GM18502 (cell line): ENCODE measurements at regions not wholly inside any gene's neighbourhood (a gene's known extent, or its start where the extent isn't known, plus 50 kb on each side); places are given as distances from the start of the nearest gene placed in this dataset.

Experiments used
- ATAC-seq: cut with Tn5 transposase; IDR thresholded peaks from one replicate; pipeline ENCODE4 v1.9.1; 2021; ENCODE audit warnings: mild to moderate bottlenecking; ENCODE audit not compliant: unreplicated experiment, poor library complexity

GRCh38 chr2:126790987-126791780 is 107.5 kb upstream of the TEX51 start:
- ATAC-seq = no peak

DNA sequence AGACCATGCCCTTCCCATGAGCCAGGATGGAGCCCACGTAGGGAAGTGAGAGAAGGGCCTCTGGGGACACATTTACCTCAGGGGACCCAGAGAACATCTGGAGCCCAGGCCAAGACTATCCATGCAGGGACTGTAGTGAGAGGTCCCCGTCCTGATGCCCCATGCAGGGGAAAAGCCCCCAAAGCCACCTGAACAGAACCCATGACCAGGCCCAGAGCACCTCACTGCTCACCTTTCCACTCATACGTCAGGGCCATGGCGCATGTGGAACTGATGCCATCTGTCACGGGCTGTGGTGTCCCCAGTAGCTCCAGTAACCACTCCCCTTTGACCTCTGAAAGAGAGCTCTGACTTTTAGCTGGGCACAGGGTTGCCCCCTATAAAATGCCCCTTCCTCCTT is 106.5 kb upstream of the TEX51 start:
- ATAC-seq = no peak

DNA sequence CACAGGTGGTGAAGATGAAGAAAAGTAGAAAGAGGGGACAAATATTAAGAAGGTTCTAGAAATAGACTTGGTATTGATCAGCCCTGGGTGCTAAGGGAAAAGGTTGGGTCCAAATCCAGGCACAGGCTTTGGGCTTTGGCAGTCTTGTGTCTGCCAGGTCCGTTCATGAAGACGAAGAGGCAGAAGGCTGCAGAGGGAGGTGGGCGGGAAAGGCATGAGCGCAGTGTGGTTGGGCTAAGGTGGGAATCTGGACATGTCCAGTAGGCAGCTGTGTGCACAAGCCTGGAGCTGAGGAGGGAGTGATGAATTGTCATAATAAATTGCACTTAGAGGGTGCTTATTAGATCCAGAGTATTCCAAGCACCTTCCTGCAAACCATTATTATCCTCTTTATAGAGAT is 105.7 kb upstream of the TEX51 start:
- ATAC-seq = no peak

DNA sequence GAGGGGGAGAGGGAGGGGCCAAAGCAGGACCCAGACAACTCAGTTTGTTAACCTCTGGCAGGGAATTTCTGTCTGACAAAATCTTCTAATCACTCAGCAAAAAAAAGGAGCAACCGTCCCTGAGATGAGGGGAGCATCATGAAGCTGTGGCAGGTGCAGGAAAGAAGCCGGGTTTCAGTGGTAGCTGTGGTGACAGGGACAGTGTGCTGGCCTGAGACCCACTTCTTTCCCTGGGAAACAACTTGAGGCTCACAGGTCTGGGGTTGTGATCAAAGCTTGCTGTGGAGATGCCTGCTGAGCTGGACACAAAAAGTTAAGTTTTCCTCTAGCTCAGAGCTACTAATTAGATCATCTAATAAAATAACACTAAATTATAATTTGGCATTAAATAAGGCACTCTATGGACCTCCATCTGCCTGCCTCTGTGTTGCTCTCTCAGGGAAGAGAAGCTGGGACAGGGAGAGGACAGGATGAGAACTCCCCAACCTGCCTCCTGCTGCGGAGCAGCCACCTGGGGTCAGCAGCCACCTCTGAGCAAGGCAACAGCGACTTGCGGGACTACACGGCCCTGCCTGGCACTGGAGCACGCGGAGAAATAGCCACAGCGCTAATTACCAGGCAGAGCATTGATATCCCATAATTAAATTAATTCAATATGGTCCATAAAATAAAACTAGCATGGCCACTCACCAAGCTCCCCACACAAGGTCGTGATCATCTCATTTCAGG is 104.6 kb upstream of the TEX51 start:
- no peak for ATAC-seq

DNA sequence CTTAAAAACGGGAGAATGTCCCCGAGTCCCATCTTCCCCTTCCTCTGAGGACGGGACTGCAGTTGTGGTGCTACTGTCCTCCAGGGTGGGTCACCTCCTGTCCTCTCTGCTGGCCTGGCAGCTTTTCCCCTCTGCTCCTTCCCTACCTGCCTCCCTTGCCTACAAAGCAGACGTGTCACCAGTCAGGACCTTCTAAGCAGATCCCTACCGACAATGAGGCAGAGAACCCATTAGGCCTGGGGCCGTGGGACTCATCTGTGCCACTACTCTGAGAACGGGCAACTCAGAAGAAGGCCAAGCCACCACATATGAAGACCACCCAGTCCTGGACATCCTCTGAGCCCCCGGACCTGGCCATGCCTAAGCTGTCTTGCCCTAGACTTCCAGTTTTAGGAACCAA is 103.0 kb upstream of the TEX51 start:
- ATAC-seq = no peak

- no peak for ATAC-seq
Observed at GRCh38 chr2:126796931-126797621, 101.6 kb upstream of the TEX51 start.

GRCh38 chr2:126797622-126798275 is 100.9 kb upstream of the TEX51 start:
- ATAC-seq = no peak

DNA sequence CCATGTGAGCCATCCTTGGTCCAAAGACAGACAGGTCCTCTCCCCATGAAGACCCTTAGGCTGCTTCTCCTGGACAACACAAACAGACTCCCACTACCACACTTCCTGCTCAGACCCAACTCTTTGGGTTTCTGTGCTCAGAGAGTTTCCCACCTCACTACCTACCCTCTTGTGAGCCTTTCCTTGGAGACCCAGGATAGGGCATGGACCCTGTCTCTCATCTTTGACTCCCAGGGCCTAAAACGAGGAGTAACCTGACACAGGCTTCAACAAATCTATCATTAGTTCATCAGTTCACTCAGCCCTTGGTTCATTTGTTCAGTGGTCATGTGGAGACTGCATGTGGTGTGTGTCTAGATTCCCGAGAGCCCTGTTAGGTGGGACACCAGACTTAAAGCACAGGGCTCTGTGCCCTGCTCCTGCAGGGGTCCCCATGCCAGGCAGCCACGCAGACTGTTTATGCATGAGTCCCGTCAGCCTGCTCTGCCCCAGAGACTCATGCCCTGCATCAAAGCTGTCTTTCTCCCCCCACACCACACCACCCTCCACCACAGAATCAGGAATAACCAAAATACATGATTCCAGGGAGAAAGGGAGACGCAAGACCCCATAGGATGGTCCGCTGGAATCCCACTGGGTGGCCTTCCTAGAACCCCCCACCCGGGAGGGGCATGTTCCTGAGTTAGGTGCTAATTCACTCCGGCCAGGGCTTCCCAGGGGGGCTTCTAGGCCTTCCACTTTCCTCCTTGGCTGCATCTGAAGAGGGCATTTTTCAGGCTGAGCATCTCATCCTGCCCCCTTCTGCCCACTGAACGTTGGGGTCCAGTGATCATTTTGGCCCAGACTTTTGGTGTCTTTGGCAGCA is 100.2 kb upstream of the TEX51 start:
- no peak for ATAC-seq

- ATAC-seq = no peak
Observed at GRCh38 chr2:126799301-126799700, 99.4 kb upstream of the TEX51 start.

DNA sequence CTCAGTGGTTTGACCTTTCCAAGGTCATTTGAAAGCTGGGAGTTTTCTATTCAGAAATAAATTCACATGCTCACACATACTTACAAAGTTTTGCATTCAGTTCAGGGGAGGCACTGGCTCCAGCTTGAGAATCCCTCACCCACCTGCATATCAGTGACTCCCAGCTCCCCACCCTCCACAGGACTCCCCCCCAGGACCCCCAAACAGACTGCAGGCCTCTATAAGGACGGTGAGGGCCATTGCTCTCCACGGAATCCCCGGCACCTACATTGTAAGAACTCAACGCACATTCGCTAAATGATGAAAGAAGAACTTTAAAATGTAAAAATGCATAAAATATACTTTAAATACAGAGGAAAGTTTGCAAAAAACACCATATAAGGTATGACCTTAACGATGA is 97.2 kb upstream of the TEX51 start:
- no peak for ATAC-seq

- ATAC-seq = no peak
Observed at GRCh38 chr2:126802316-126802715, 96.4 kb upstream of the TEX51 start.

GRCh38 chr2:126802774-126803433 is 95.8 kb upstream of the TEX51 start:
- no peak for ATAC-seq

DNA sequence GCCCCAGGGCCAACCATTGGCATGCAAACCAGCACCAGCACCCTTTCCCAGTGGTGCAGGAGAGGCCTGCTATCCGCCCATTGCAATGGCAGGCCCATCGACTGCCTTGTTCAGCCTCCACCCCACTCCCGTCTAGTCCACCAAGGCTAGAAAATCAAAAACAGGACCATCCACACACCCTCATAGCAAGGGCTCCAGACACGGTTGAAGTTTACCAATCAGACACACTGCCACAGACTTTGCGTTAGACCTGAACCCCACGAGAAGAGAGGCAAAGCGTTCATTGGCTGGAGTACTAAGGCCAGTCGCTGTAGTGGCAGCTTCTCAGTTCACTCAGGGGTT is 95.3 kb upstream of the TEX51 start:
- no peak for ATAC-seq

DNA sequence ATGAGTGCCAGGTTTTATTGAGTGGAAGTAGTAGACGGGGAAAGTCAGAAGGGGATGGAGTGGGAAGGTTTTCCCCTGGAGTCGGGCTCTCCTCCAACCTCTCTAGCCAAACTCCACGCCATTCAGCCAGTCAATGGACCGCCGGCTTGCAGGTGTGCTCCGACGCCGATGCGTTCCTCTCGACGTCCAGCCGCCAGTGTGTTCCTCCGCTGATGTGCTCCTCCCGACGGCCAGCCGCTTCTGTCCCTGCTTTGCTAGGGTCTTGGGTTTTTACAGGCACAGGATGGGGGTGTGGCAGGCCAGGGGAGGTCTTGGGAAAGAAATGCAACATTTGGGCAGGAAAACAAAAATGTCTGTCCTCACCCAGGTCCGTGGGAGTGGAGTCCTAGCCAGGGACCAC is 94.3 kb upstream of the TEX51 start:
- no peak for ATAC-seq

DNA sequence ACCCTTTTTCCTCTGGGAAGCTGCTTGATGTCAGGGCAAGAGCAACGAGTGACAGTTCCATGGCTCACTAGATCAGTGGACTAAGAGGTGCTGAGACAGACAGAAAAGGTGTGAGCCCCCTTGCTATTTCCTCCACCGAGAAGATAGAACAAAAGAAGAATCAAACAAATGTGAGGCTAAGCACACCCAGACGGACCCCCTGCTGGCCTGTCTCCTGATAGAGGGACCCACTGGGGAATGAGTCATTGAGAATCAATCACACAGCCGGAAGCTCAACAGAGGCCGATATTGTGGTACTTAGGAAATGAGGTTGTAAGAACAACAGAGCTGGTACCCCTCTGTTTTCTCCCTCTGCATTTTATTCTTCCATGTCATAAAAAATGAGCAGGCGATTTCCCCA is 89.8 kb upstream of the TEX51 start:
- no peak for ATAC-seq

GRCh38 chr2:126809340-126809739 is 89.3 kb upstream of the TEX51 start:
- no peak for ATAC-seq

- no peak for ATAC-seq
Observed at GRCh38 chr2:126810001-126810400, 88.7 kb upstream of the TEX51 start.

GRCh38 chr2:126811101-126811500 is 87.6 kb upstream of the TEX51 start:
- ATAC-seq = no peak

GRCh38 chr2:126817172-126817571 is 81.5 kb upstream of the TEX51 start:
- no peak for ATAC-seq

DNA sequence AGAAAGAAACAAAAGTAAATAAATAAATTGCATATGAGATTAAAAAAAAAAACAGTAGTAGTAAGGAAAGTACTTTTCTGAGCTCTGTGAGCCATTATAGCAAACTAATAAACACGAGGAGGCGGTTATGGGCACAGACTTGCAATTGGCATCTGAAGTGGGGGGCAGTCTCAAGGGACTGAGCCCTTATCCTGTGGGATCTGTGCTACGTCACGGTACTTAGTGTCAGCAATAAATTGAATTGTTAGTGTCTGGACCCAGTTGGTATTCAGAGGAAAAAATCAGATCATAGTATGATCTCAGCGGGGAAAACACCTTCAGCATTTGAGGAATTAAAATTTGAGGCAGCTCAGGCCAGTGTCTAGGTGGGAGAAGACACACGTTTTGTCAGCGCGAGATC is 76.6 kb upstream of the TEX51 start:
- no peak for ATAC-seq
